ENCODE measurements at regions not wholly inside any gene's neighbourhood (a gene's known extent, or its start where the extent isn't known, plus 50 kb on each side); places are given as distances from the start of the nearest gene placed in this dataset.
"Not testable (repeated sequence)": the region's sequence is repeated elsewhere in the genome, so short reads cannot be mapped to it uniquely, and the experiment has no call there.

DNA sequence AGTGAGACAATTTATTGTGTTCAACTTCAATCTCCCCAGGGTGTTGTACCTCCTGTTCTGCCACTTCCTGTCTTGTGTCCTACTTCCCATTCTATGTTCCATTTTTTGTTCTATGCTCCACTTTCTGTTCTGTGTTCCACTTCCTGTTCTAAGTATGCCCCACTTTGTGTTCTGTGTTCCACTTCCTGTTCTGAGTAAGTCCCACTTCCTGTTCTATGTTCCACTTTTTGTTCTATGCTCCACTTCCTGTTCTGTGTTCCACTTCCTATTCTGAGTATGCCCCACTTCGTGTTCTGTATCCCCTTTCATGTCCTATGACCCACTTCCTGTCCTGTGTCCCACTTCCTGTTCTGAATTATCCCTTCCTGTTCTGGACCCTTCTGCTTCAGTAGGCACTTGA is 732.7 kb downstream of the TBC1D22A start:
- TF ChIP-seq, protein P1, sequence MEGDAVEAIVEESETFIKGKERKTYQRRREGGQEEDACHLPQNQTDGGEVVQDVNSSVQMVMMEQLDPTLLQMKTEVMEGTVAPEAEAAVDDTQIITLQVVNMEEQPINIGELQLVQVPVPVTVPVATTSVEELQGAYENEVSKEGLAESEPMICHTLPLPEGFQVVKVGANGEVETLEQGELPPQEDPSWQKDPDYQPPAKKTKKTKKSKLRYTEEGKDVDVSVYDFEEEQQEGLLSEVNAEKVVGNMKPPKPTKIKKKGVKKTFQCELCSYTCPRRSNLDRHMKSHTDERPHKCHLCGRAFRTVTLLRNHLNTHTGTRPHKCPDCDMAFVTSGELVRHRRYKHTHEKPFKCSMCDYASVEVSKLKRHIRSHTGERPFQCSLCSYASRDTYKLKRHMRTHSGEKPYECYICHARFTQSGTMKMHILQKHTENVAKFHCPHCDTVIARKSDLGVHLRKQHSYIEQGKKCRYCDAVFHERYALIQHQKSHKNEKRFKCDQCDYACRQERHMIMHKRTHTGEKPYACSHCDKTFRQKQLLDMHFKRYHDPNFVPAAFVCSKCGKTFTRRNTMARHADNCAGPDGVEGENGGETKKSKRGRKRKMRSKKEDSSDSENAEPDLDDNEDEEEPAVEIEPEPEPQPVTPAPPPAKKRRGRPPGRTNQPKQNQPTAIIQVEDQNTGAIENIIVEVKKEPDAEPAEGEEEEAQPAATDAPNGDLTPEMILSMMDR (IDR thresholded peaks at IDR 0.05), result no peak
- TF ChIP-seq ZFX (IDR thresholded peaks at IDR 0.05; ENCODE audit: borderline replicate concordance), result no peak
- no peak overlapping the region for H3K27ac ChIP-seq

GRCh38 chr22:47488131-47488530 is 725.7 kb downstream of the TBC1D22A start:
- not testable (repeated sequence) for H3K27ac ChIP-seq

DNA sequence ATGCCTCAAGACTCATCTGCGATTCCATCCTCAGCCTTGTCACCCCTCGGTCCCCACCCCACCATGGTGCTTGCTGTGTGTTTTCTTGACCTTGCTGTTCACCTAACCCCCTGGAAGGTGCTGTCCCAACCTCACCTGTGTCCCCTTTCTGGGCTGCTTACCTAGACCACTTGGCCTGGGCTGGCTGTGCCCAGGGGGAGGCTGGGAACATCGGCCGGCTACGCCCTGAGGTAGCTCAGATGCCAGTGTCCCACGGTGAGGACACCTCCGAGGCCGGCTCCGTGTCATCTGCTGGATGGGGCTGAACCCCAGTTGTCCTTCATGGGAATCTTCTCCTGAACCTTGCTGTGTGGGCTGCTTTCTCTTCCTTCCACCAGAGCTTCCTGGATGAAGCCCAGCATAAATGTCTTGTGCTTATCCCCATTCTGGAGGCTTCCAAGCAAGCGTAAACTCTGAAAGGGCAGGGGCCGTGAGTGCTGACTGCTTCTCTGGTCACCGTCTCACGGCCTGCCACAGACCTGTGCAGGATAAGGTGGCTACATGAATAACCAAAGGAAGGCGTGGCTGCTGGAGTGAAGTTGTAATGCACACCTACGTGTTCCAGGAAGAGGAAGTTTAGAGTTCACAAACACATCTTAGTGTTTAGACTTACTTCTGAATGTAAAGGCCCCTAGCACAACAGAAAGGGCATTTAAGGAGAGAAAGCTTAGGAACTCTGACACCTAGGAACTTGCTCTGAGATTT is 724.3 kb downstream of the TBC1D22A start:
- TF ChIP-seq, protein P1 (IDR thresholded peaks at IDR 0.05), result no peak
- no peak for TF ChIP-seq ZFX (IDR thresholded peaks at IDR 0.05; ENCODE audit: borderline replicate concordance)
- no peak overlapping the region for H3K27ac ChIP-seq

GRCh38 chr22:47484960-47485569 is 722.6 kb downstream of the TBC1D22A start:
- no peak for TF ChIP-seq ZFX (IDR thresholded peaks at IDR 0.05; ENCODE audit: borderline replicate concordance)
- TF ChIP-seq, protein P1 (IDR thresholded peaks at IDR 0.05), result no peak
- H3K27ac ChIP-seq, result no peak overlapping the region

DNA sequence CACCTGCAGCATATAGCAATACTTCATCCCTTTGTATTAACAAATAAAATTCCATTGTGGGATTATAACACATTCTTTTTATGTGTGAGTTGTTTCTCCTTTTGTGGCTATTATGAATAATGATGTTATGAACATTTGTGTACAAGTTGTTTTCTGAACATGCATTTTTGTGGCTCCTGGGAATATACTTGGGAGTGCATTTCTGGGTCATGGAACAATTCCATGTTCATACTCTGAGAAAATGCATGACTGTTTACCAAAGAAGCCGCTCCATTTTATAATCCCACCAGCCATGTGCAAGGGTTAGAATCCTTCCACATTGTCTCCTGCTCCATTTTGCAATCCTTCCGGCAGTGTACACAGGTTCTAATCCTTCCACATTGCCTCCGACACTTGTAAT is 713.8 kb downstream of the TBC1D22A start:
- H3K27ac ChIP-seq, result no peak overlapping the region
- TF ChIP-seq, protein P1 (IDR thresholded peaks at IDR 0.05), result no peak
- no peak for TF ChIP-seq ZFX (IDR thresholded peaks at IDR 0.05; ENCODE audit: borderline replicate concordance)

DNA sequence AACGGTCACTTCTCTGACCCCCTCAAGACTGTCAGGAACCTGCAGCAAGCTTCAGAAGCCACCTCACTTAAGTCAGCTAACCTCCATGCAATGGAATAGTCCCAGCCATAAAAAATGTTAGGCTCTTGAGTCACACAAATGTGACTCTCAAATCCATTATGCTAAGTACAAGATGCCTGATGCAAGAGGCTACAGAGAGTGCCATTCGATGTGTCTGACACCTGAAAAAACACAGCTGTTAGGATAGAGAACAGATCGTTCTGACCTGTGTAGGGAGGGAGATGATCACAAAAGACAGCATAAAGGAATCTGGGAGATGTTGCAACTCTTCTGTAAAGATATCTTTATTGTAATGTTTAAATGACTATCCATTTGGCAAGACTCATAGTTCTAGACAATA is 712.4 kb downstream of the TBC1D22A start:
- no peak overlapping the region for H3K27ac ChIP-seq
- TF ChIP-seq ZFX (IDR thresholded peaks at IDR 0.05; ENCODE audit: borderline replicate concordance), result no peak
- TF ChIP-seq, protein P1 (IDR thresholded peaks at IDR 0.05), result no peak

- no peak for TF ChIP-seq ZFX (IDR thresholded peaks at IDR 0.05; ENCODE audit: borderline replicate concordance)
- TF ChIP-seq, protein P1 (IDR thresholded peaks at IDR 0.05), result no peak
- H3K27ac ChIP-seq, result no peak overlapping the region
Measured at GRCh38 chr22:47474464-47474863, 712.0 kb downstream of the TBC1D22A start.
